ENCODE measurements at regions not wholly inside any gene's neighbourhood (a gene's known extent, or its start where the extent isn't known, plus 50 kb on each side); places are given as distances from the start of the nearest gene placed in this dataset.
"Not testable (repeated sequence)": the region's sequence is repeated elsewhere in the genome, so short reads cannot be mapped to it uniquely, and the experiment has no call there.

GRCh38 chr2:144982481-144982880, 462.6 kb upstream of the ZEB2 start:
- no peak for TF ChIP-seq CTCF (IDR thresholded peaks at IDR 0.05; ENCODE audit: poor library complexity, severe bottlenecking)

GRCh38 chr2:144975881-144976280, 456.0 kb upstream of the ZEB2 start:
- no peak for TF ChIP-seq CTCF (IDR thresholded peaks at IDR 0.05; ENCODE audit: poor library complexity, severe bottlenecking)
- H3K4me1 ChIP-seq (ENCODE audit: insufficient read depth, poor library complexity, severe bottlenecking), result no peaks in the 10 kb centered on the region
- no peaks in the 10 kb centered on the region for H3K9me3 ChIP-seq (ENCODE audit: severe bottlenecking)
- H3K36me3 ChIP-seq (ENCODE audit: low read depth), result no peaks in the 10 kb centered on the region
- H3K4me3 ChIP-seq (ENCODE audit: severe bottlenecking), result no peak overlapping the region
- DNase-seq (ENCODE audit: low spot score), result no peak
- ATAC-seq (ENCODE audit: low read depth), result no peak
- no peaks in the 10 kb centered on the region for H3K27me3 ChIP-seq (ENCODE audit: insufficient read depth, poor library complexity, severe bottlenecking)
- H3K27ac ChIP-seq (ENCODE audit: poor library complexity, severe bottlenecking), result no peak overlapping the region

More at GRCh38 chr2:144982481-144982880, 462.6 kb upstream of the ZEB2 start:
- Histone ChIP-seq H3K9me3 (ENCODE audit: severe bottlenecking) (no peaks in the 10 kb centered on the region), H3K27ac (ENCODE audit: poor library complexity, severe bottlenecking) (no peak overlapping the region), H3K4me1 (ENCODE audit: insufficient read depth, poor library complexity, severe bottlenecking) (no peaks in the 10 kb centered on the region), H3K27me3 (ENCODE audit: insufficient read depth, poor library complexity, severe bottlenecking) (no peaks in the 10 kb centered on the region), H3K4me3 (ENCODE audit: severe bottlenecking) (no peak overlapping the region), H3K36me3 (ENCODE audit: low read depth) (no peaks in the 10 kb centered on the region)
- DNase-seq (ENCODE audit: low spot score) (no peak), ATAC-seq (ENCODE audit: low read depth) (no peak)

GRCh38 chr2:144972676-144973075, 452.8 kb upstream of the ZEB2 start:
- DNase-seq (ENCODE audit: low spot score), result no peak
- H3K27me3 ChIP-seq (ENCODE audit: insufficient read depth, poor library complexity, severe bottlenecking), result no peaks in the 10 kb centered on the region
- H3K4me3 ChIP-seq (ENCODE audit: severe bottlenecking), result no peak overlapping the region
- H3K27ac ChIP-seq (ENCODE audit: poor library complexity, severe bottlenecking), result no peak overlapping the region
- ATAC-seq (ENCODE audit: low read depth), result no peak
- TF ChIP-seq CTCF (IDR thresholded peaks at IDR 0.05; ENCODE audit: poor library complexity, severe bottlenecking), result no peak
- no peaks in the 10 kb centered on the region for H3K4me1 ChIP-seq (ENCODE audit: insufficient read depth, poor library complexity, severe bottlenecking)
- no peaks in the 10 kb centered on the region for H3K36me3 ChIP-seq (ENCODE audit: low read depth)
- H3K9me3 ChIP-seq (ENCODE audit: severe bottlenecking), result peaks cover 3% of the 10 kb centered on the region

DNA sequence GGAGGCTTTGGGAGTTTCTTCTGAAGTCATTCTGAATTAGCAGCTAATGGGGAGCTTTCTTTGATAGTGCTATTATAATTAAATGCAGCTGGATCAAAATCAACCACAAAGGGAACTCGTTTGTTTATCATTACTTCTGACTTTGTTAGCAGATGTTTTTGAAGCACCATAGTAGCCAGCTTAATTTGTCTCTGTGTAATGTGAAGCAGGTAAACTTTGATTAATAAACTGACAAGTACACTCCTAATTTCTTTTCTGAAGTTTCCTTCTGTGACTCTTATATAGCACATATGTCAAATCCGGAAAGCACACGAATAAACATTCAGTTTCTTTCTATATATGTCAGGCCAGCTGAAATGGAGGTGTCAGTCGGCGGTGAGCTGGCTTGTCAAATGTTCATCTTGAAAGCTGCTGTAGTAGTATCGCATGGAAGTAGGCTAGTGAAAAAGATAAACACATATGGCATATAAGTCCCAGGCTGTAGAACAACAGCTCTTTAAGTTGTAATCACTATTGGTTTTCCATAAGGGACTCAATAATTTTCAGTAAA, 451.9 kb upstream of the ZEB2 start:
- no peak overlapping the region for H3K4me3 ChIP-seq (ENCODE audit: severe bottlenecking)
- H3K27me3 ChIP-seq (ENCODE audit: insufficient read depth, poor library complexity, severe bottlenecking), result no peaks in the 10 kb centered on the region
- no peaks in the 10 kb centered on the region for H3K36me3 ChIP-seq (ENCODE audit: low read depth)
- no peak for TF ChIP-seq CTCF (IDR thresholded peaks at IDR 0.05; ENCODE audit: poor library complexity, severe bottlenecking)
- ATAC-seq (ENCODE audit: low read depth), result no peak
- peaks cover 3% of the 10 kb centered on the region for H3K9me3 ChIP-seq (ENCODE audit: severe bottlenecking)
- H3K4me1 ChIP-seq (ENCODE audit: insufficient read depth, poor library complexity, severe bottlenecking), result no peaks in the 10 kb centered on the region
- no peak overlapping the region for H3K27ac ChIP-seq (ENCODE audit: poor library complexity, severe bottlenecking)
- DNase-seq (ENCODE audit: low spot score), result no peak

- not testable (repeated sequence) for DNase-seq (ENCODE audit: low spot score); H3K4me1 ChIP-seq (ENCODE audit: insufficient read depth, poor library complexity, severe bottlenecking); H3K27me3 ChIP-seq (ENCODE audit: insufficient read depth, poor library complexity, severe bottlenecking); H3K36me3 ChIP-seq (ENCODE audit: low read depth); H3K4me3 ChIP-seq (ENCODE audit: severe bottlenecking); H3K9me3 ChIP-seq (ENCODE audit: severe bottlenecking); ATAC-seq (ENCODE audit: low read depth); H3K27ac ChIP-seq (ENCODE audit: poor library complexity, severe bottlenecking)
Observed at GRCh38 chr2:144970410-144970809, 450.5 kb upstream of the ZEB2 start.

DNA sequence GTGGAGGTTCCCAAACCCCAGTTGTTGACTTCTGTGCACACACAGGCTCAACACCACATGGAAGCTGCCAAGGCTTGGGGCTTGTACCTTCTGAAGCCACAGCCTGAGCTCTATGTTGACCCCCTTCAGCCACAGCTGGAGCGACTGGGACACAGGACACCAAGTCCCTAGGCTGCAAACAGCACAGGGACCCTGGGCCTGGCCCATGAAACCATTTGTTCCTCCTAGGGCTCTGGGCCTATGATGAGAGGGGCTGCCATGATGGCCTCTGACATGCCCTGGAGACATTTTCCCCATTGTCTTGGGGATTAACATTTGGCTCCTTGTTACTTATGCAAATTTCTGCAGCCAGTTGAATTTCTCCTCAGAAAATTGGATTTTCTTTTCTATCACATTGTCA, 449.6 kb upstream of the ZEB2 start:
- H3K4me1 ChIP-seq (ENCODE audit: insufficient read depth, poor library complexity, severe bottlenecking); H3K27me3 ChIP-seq (ENCODE audit: insufficient read depth, poor library complexity, severe bottlenecking); DNase-seq (ENCODE audit: low spot score); H3K4me3 ChIP-seq (ENCODE audit: severe bottlenecking); H3K36me3 ChIP-seq (ENCODE audit: low read depth); ATAC-seq (ENCODE audit: low read depth); H3K9me3 ChIP-seq (ENCODE audit: severe bottlenecking); H3K27ac ChIP-seq (ENCODE audit: poor library complexity, severe bottlenecking): not testable (repeated sequence)

Data from RWPE2 (cell line).